IPS-15b (cell line): ENCODE measurements at regions not wholly inside any gene's neighbourhood (a gene's known extent, or its start where the extent isn't known, plus 50 kb on each side); places are given as distances from the start of the nearest gene placed in this dataset.
"Not testable (repeated sequence)": the region's sequence is repeated elsewhere in the genome, so short reads cannot be mapped to it uniquely, and the experiment has no call there.

ENCODE experiments used
- H3K27me3 ChIP-seq: one replicate; pipeline ENCODE4 v1.6.1; 2013; ENCODE audit warnings: low read length; ENCODE audit not compliant: control insufficient read depth, insufficient read depth
- H3K36me3 ChIP-seq: one replicate; pipeline ENCODE4 v1.6.1; 2013; ENCODE audit warnings: low read length; ENCODE audit not compliant: control insufficient read depth, insufficient read depth
- H3K4me1 ChIP-seq: one replicate; pipeline ENCODE4 v1.6.1; 2013; ENCODE audit warnings: mild to moderate bottlenecking, low read length; ENCODE audit not compliant: control insufficient read depth, insufficient read depth
- H3K4me3 ChIP-seq: one replicate; pipeline ENCODE4 v1.5.1; 2013; ENCODE audit warnings: low read depth, low read length
- H3K9ac ChIP-seq: one replicate; pipeline ENCODE4 v1.6.1; 2013; ENCODE audit warnings: low read depth, mild to moderate bottlenecking, low read length
- H3K9me3 ChIP-seq: one replicate; pipeline ENCODE4 v1.6.1; 2013; ENCODE audit warnings: mild to moderate bottlenecking, low read length; ENCODE audit not compliant: control insufficient read depth, insufficient read depth

GRCh38 chr1:146292940-146293936 is 64.4 kb upstream of the NOTCH2NLA start:
- not testable (repeated sequence) for H3K36me3 ChIP-seq, H3K9me3 ChIP-seq, H3K4me3 ChIP-seq, H3K4me1 ChIP-seq, H3K27me3 ChIP-seq, H3K9ac ChIP-seq

DNA sequence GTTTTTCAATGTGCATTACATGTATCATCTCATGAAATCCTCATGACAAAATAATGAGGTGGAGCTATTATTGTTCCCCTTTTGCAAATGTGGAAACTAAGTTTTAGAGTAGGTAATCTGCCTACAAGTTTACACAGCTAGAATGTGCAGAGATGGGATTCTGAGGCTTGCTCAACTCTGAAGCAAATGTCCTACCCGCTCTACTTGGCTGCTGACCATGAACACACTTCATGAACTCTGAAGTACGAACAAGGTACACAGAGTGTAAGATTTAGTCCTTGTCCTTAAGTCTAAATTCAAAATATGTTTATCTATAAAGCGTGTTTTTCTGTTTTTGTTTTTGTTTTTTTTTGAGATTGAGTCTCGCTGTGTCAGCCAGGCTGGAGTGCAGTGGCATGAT is 63.6 kb upstream of the NOTCH2NLA start:
- not testable (repeated sequence) for H3K36me3 ChIP-seq, H3K27me3 ChIP-seq, H3K4me1 ChIP-seq, H3K9ac ChIP-seq, H3K9me3 ChIP-seq, H3K4me3 ChIP-seq

- H3K9ac ChIP-seq, H3K36me3 ChIP-seq, H3K4me3 ChIP-seq, H3K9me3 ChIP-seq, H3K4me1 ChIP-seq, H3K27me3 ChIP-seq: not testable (repeated sequence)
Measured at GRCh38 chr1:146287881-146288280, 59.1 kb upstream of the NOTCH2NLA start.

DNA sequence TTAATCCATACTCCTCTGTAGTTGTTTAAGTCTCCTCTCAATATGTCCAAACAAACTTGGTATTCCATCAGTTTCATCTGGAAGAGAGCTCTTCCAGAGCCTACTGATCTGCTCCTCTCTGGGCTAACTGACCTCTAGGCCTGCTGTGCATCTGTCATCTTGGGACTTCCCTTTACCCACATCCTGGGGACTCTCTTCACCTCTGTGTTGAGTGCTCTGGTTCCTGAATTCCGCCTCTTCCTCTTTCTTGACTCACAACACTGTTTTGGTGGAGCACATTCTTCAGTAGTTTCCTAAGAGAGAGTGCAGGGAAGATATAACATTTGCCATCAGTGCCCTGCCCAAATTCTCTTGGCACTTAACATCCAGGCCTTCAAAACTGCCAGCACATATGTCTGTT is 55.9 kb upstream of the NOTCH2NLA start:
- not testable (repeated sequence) for H3K4me1 ChIP-seq, H3K9me3 ChIP-seq, H3K27me3 ChIP-seq, H3K36me3 ChIP-seq, H3K4me3 ChIP-seq, H3K9ac ChIP-seq

GRCh38 chr1:146283527-146283880 is 54.7 kb upstream of the NOTCH2NLA start:
- not testable (repeated sequence) for H3K36me3 ChIP-seq, H3K27me3 ChIP-seq, H3K9ac ChIP-seq, H3K4me3 ChIP-seq, H3K9me3 ChIP-seq, H3K4me1 ChIP-seq

DNA sequence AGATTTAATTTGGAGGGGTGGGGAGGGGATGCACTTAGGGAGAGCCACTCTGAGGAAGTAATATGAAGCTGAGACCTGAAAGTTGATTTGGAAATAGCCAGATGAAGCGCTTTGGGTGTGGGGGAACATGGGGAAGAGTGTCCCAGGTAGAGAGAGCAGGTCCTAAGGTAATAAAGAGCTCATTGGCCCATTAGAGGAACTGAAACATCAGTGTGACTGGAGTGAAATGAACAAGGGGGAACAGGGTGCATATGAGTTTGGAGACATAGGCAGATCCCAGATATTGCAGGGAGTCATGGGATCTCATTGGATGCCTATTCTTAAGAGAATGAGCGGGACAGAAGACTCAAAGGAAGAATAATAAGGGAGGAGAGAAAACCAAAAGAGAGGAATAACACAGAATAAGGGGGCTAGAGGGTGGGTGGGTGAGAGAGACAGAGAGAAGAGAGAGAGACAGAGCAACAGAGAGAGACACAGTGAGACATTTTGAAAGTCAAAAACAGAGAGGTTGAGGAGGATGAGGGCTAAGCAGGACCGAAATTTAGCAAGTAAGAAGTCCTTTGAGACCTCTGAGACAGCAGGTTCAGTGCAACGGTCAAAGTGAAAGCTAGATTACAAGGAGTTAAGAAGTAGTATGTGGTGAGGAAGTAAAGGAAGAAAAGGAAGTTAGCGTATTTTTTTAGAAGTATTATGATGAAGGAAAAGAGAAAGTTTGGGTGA is 54.1 kb upstream of the NOTCH2NLA start:
- H3K27me3 ChIP-seq, H3K9ac ChIP-seq, H3K9me3 ChIP-seq, H3K36me3 ChIP-seq, H3K4me3 ChIP-seq, H3K4me1 ChIP-seq: not testable (repeated sequence)

DNA sequence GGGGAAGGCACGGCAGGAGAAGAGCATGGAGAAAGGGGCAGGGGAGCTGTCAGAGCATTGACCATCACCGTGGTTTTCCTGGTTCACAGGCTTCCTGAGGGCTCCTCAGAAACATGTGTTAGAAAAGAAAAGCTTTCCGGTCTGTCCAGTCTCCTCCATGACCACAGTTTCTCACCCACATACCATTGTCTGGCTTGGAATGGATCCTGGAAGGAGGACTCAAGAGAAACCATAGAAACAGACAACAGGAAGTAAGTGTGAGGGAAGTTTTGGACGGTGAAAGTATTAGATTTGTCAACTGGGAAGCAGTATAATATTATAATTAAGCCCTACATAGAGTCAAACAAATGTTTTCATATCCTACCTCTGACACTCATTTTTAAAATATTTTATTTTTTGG is 52.7 kb upstream of the NOTCH2NLA start:
- not testable (repeated sequence) for H3K4me3 ChIP-seq, H3K36me3 ChIP-seq, H3K9me3 ChIP-seq, H3K4me1 ChIP-seq, H3K27me3 ChIP-seq, H3K9ac ChIP-seq

DNA sequence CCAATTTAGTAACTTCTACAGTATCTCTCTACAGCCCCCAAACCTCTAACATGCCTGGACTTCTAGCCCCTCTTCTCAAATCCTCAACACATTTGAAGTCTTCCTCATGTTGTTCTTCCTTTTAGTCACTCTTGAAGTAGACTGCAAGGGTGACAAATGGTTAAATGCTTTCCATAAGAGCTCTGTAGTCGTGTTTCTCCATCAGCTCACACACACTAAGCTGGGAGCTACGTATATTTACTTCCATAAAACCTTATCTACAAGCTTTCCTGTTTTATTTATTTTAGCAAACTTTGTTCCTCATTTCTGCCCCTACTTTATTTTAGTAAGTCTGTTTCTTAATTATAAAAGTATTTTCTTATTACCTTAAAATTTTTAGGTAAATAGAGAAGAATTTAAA is 49.9 kb upstream of the NOTCH2NLA start:
- H3K4me1 ChIP-seq, H3K9ac ChIP-seq, H3K27me3 ChIP-seq, H3K9me3 ChIP-seq, H3K4me3 ChIP-seq, H3K36me3 ChIP-seq: not testable (repeated sequence)
